Astrocyte (in vitro differentiated cells and primary cell): ENCODE measurements at regions not wholly inside any gene's neighbourhood (a gene's known extent, or its start where the extent isn't known, plus 50 kb on each side); places are given as distances from the start of the nearest gene placed in this dataset.

Experiments used
- DNase-seq: peaks from one replicate; pipeline ENCODE4 v3.0.0-alpha.2; 2010; ENCODE audit warnings: low read depth
- FAIRE-seq: peaks from 2 replicates; lab custom pipeline; 2011; peaks lifted over from hg19 to GRCh38; lab: Jason Lieb, UNC
- H2AFZ ChIP-seq: 2 replicates; pipeline ENCODE4 v1.6.0; 2012; ENCODE audit warnings: low read depth, low read length, inconsistent platforms
- H3K27ac ChIP-seq: 2 replicates; pipeline ENCODE4 v1.5.1; 2011; ENCODE audit warnings: low read depth, low read length, inconsistent platforms
- H3K27me3 ChIP-seq: 2 replicates; pipeline ENCODE4 v1.6.0; 2011; ENCODE audit warnings: low read length, inconsistent platforms; ENCODE audit not compliant: insufficient read depth
- H3K36me3 ChIP-seq: 2 replicates; pipeline ENCODE4 v1.5.1; 2011; ENCODE audit warnings: low read length, inconsistent platforms; ENCODE audit not compliant: insufficient read depth
- H3K4me1 ChIP-seq: 2 replicates; pipeline ENCODE4 v1.5.1; 2011; ENCODE audit warnings: low read length, inconsistent platforms; ENCODE audit not compliant: insufficient read depth
- H3K4me2 ChIP-seq: 2 replicates; pipeline ENCODE4 v1.6.0; 2012; ENCODE audit warnings: low read length, inconsistent platforms
- H3K4me3 ChIP-seq: 2 replicates; pipeline ENCODE4 v1.5.1; 2011; ENCODE audit warnings: low read depth, mild to moderate bottlenecking, low read length, inconsistent platforms; ENCODE audit not compliant: insufficient read depth
- H3K79me2 ChIP-seq: 2 replicates; pipeline ENCODE4 v1.6.0; 2012; ENCODE audit warnings: mild to moderate bottlenecking, low read length, inconsistent platforms; ENCODE audit not compliant: insufficient read depth
- H3K9ac ChIP-seq: 2 replicates; pipeline ENCODE4 v1.6.0; 2012; ENCODE audit warnings: mild to moderate bottlenecking, low read length, inconsistent platforms
- H3K9me3 ChIP-seq: 2 replicates; pipeline ENCODE4 v1.5.1; 2012; ENCODE audit warnings: low read depth, mild to moderate bottlenecking, low read length, inconsistent platforms; ENCODE audit not compliant: insufficient read depth
- H4K20me1 ChIP-seq: 2 replicates; pipeline ENCODE4 v1.6.0; 2012; ENCODE audit warnings: low read length, inconsistent platforms; ENCODE audit not compliant: insufficient read depth
- H3K27ac Mint-ChIP-seq: one replicate; pipeline ENCODE4 v1.8.0; 2021; ENCODE audit warnings: mild to moderate bottlenecking, mixed read lengths; ENCODE audit not compliant: unreplicated experiment
- H3K27me3 Mint-ChIP-seq: one replicate; pipeline ENCODE4 v1.8.0; 2021; ENCODE audit warnings: low read depth, mixed read lengths; ENCODE audit not compliant: unreplicated experiment
- H3K36me3 Mint-ChIP-seq: one replicate; pipeline ENCODE4 v1.8.0; 2021; ENCODE audit warnings: low read depth, mixed read lengths; ENCODE audit not compliant: unreplicated experiment
- H3K4me1 Mint-ChIP-seq: one replicate; pipeline ENCODE4 v1.8.0; 2021; ENCODE audit warnings: low read depth, mixed read lengths; ENCODE audit not compliant: unreplicated experiment
- H3K4me3 Mint-ChIP-seq: one replicate; pipeline ENCODE4 v1.8.0; 2021; ENCODE audit warnings: mild to moderate bottlenecking, moderate library complexity, mixed read lengths; ENCODE audit not compliant: unreplicated experiment
- H3K9me3 Mint-ChIP-seq: one replicate; pipeline ENCODE4 v1.8.0; 2021; ENCODE audit warnings: mild to moderate bottlenecking, mixed read lengths; ENCODE audit not compliant: unreplicated experiment
- EZH2 ChIP-seq: IDR thresholded peaks from 2 replicates; pipeline ENCODE4 v1.6.1; 2012; ENCODE audit warnings: mild to moderate bottlenecking, low read length, inconsistent platforms; ENCODE audit not compliant: insufficient read depth
- TF ChIP-seq, protein P1 (sequence below): IDR thresholded peaks from 2 replicates; pipeline ENCODE4 v1.5.1; 2011; ENCODE audit warnings: low read depth, mild to moderate bottlenecking, inconsistent platforms, low read length, moderate library complexity; ENCODE audit not compliant: insufficient read depth

- H3K27ac ChIP-seq: no peak overlapping the region
- no peak for TF ChIP-seq EZH2
- TF ChIP-seq, protein P1, sequence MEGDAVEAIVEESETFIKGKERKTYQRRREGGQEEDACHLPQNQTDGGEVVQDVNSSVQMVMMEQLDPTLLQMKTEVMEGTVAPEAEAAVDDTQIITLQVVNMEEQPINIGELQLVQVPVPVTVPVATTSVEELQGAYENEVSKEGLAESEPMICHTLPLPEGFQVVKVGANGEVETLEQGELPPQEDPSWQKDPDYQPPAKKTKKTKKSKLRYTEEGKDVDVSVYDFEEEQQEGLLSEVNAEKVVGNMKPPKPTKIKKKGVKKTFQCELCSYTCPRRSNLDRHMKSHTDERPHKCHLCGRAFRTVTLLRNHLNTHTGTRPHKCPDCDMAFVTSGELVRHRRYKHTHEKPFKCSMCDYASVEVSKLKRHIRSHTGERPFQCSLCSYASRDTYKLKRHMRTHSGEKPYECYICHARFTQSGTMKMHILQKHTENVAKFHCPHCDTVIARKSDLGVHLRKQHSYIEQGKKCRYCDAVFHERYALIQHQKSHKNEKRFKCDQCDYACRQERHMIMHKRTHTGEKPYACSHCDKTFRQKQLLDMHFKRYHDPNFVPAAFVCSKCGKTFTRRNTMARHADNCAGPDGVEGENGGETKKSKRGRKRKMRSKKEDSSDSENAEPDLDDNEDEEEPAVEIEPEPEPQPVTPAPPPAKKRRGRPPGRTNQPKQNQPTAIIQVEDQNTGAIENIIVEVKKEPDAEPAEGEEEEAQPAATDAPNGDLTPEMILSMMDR: no peak
- H3K9me3 ChIP-seq: no peaks in the 10 kb centered on the region
- H3K79me2 ChIP-seq: no peaks in the 10 kb centered on the region
- Mint-ChIP-seq H3K4me1 (no peaks in the 10 kb centered on the region), H3K4me3 (no peak overlapping the region), H3K36me3 (no peaks in the 10 kb centered on the region), H3K9me3 (no peaks in the 10 kb centered on the region), H3K27me3 (peaks cover 69% of the 10 kb centered on the region), H3K27ac (no peak overlapping the region)
- no peaks in the 10 kb centered on the region for H3K36me3 ChIP-seq
- H3K4me3 ChIP-seq: no peak overlapping the region
- H4K20me1 ChIP-seq: no peaks in the 10 kb centered on the region
- peaks cover 10% of the 10 kb centered on the region for H3K27me3 ChIP-seq
- DNase-seq (no peak), FAIRE-seq (no peak)
- no peak overlapping the region for H3K4me2 ChIP-seq
- H3K4me1 ChIP-seq: peaks cover 2% of the 10 kb centered on the region
- no peak overlapping the region for H3K9ac ChIP-seq
- H2AFZ ChIP-seq: no peak overlapping the region
These were observed 114.9 kb upstream of the TMEM45B start for GRCh38 chr11:129700701-129701100.

- Histone ChIP-seq H4K20me1 (no peaks in the 10 kb centered on the region), H3K9me3 (no peaks in the 10 kb centered on the region), H3K9ac (no peak overlapping the region), H3K27ac (no peak overlapping the region), H3K4me3 (no peak overlapping the region), H3K4me1 (no peaks in the 10 kb centered on the region), H3K4me2 (no peak overlapping the region), H3K36me3 (no peaks in the 10 kb centered on the region), H3K27me3 (peaks cover 10% of the 10 kb centered on the region), H3K79me2 (no peaks in the 10 kb centered on the region), H2AFZ (no peak overlapping the region)
- Mint-ChIP-seq H3K27ac (no peak overlapping the region), H3K27me3 (peaks cover 66% of the 10 kb centered on the region), H3K36me3 (no peaks in the 10 kb centered on the region), H3K9me3 (no peaks in the 10 kb centered on the region), H3K4me1 (no peaks in the 10 kb centered on the region), H3K4me3 (no peak overlapping the region)
- FAIRE-seq: no peak
- no peak for DNase-seq
- TF ChIP-seq EZH2: no peak
- TF ChIP-seq, protein P1: no peak
These were observed 113.9 kb upstream of the TMEM45B start for GRCh38 chr11:129701706-129702105.

- no peak overlapping the region for H3K4me3 Mint-ChIP-seq
- no peaks in the 10 kb centered on the region for H3K79me2 ChIP-seq
- no peaks in the 10 kb centered on the region for H3K9me3 Mint-ChIP-seq
- H3K27ac Mint-ChIP-seq: no peak overlapping the region
- DNase-seq (no peak), FAIRE-seq (no peak)
- no peak overlapping the region for H3K27ac ChIP-seq
- H3K36me3 ChIP-seq: no peaks in the 10 kb centered on the region
- H3K9ac ChIP-seq: no peak overlapping the region
- no peaks in the 10 kb centered on the region for H4K20me1 ChIP-seq
- H3K27me3 ChIP-seq: peaks cover 6% of the 10 kb centered on the region
- H2AFZ ChIP-seq: no peak overlapping the region
- no peaks in the 10 kb centered on the region for H3K36me3 Mint-ChIP-seq
- H3K4me3 ChIP-seq: no peak overlapping the region
- no peaks in the 10 kb centered on the region for H3K4me1 ChIP-seq
- H3K9me3 ChIP-seq: no peaks in the 10 kb centered on the region
- no peak overlapping the region for H3K4me2 ChIP-seq
- TF ChIP-seq, protein P1: no peak
- no peak for TF ChIP-seq EZH2
- H3K4me1 Mint-ChIP-seq: no peaks in the 10 kb centered on the region
- peaks cover 57% of the 10 kb centered on the region for H3K27me3 Mint-ChIP-seq
These were observed 112.9 kb upstream of the TMEM45B start for GRCh38 chr11:129702410-129703398.
